H1 (cell line): ENCODE measurements at regions not wholly inside any gene's neighbourhood (a gene's known extent, or its start where the extent isn't known, plus 50 kb on each side); places are given as distances from the start of the nearest gene placed in this dataset.

Experiments
- CTCF ChIA-PET: fragments of 300-600 bp; sonication (Branson Sonifier 250); formaldehyde crosslinking; loops from one replicate; lab custom pipeline; 2021; ENCODE audit not compliant: partially characterized antibody; lab: Charles Lee
- POLR2A ChIA-PET: fragments of 300-600 bp; sonication (Branson Sonifier 250); formaldehyde crosslinking; loops from one replicate; lab custom pipeline; 2021; ENCODE audit warnings: inconsistent platforms; ENCODE audit not compliant: partially characterized antibody; lab: Charles Lee
- DNase-seq, 2 experiments: peaks; one replicate each; pipeline versions ENCODE4 v3.0.0 to v3.0.0-alpha.2; 2010 to 2022; ENCODE audit warnings: low spot score in 2 of 2, low read depth in 1 of 2, mixed read lengths in 1 of 2
- FAIRE-seq: peaks from 2 replicates; lab custom pipeline; 2011; peaks lifted over from hg19 to GRCh38; lab: Jason Lieb, UNC
- H2AFZ ChIP-seq: 2 replicates; pipeline ENCODE4 v1.8.1; 2012; ENCODE audit warnings: low read length, inconsistent platforms
- H2AK5ac ChIP-seq: 2 replicates; pipeline ENCODE4 v1.6.1; 2013; ENCODE audit warnings: low read depth, low read length
- H2BK120ac ChIP-seq: replicated peaks from 2 replicates; pipeline ENCODE3; 2013; ENCODE audit warnings: low read depth, low read length, inconsistent platforms
- H2BK12ac ChIP-seq: 2 replicates; pipeline ENCODE4 v1.6.1; 2013; ENCODE audit warnings: low read depth, low read length
- H2BK15ac ChIP-seq: 2 replicates; pipeline ENCODE4 v1.6.1; 2013; ENCODE audit warnings: low read length
- H2BK20ac ChIP-seq: 2 replicates; pipeline ENCODE4 v1.6.1; 2013; ENCODE audit warnings: low read length
- H2BK5ac ChIP-seq: 2 replicates; pipeline ENCODE4 v1.6.1; 2013; ENCODE audit warnings: low read depth, low read length
- H3K14ac ChIP-seq: 2 replicates; pipeline ENCODE4 v1.6.1; 2013; ENCODE audit warnings: inconsistent platforms; ENCODE audit not compliant: insufficient read length
- H3K18ac ChIP-seq: 2 replicates; pipeline ENCODE4 v1.6.1; 2013; ENCODE audit warnings: low read length; ENCODE audit errors: extremely low read depth
- H3K23ac ChIP-seq: 2 replicates; pipeline ENCODE4 v1.6.1; 2013; ENCODE audit warnings: inconsistent platforms; ENCODE audit not compliant: insufficient read length
- H3K23me2 ChIP-seq: 2 replicates; pipeline ENCODE4 v1.6.1; 2013; ENCODE audit warnings: low read depth, low read length
- H3K27ac ChIP-seq: 2 replicates; pipeline ENCODE4 v1.6.1; 2011; ENCODE audit warnings: low read depth, low read length, inconsistent platforms
- H3K27me3 ChIP-seq, 4 experiments: replicated peaks in 1 of 4; 1 replicate in 1 of 4; 2 replicates in 3 of 4; pipeline versions ENCODE4 v1.6.1 to v1.8.1; 2011 to 2013; ENCODE audit warnings: low read length in 3 of 4, mild to moderate bottlenecking in 3 of 4, inconsistent platforms in 2 of 4, mixed read lengths in 2 of 4, moderate library complexity in 1 of 4; ENCODE audit not compliant: control insufficient read depth in 3 of 4, insufficient read depth in 3 of 4; ENCODE audit errors: extremely low read depth in 1 of 4
- H3K36me3 ChIP-seq, 4 experiments: 2 replicates each; pipeline versions ENCODE4 v1.6.1 to v1.8.1; 2011 to 2013; ENCODE audit warnings: mild to moderate bottlenecking in 4 of 4, low read length in 3 of 4, moderate library complexity in 2 of 4, control low read depth in 1 of 4, inconsistent platforms in 1 of 4; ENCODE audit not compliant: insufficient read depth in 4 of 4, control insufficient read depth in 2 of 4
- H3K4ac ChIP-seq: replicated peaks from 2 replicates; pipeline ENCODE3; 2013; ENCODE audit warnings: low read length, low read depth, mixed read lengths, inconsistent platforms; ENCODE audit not compliant: insufficient read length
- H3K4me1 ChIP-seq, 4 experiments: replicated peaks in 1 of 4; 1 replicate in 1 of 4; 2 replicates in 3 of 4; pipeline versions ENCODE4 v1.6.1 to v1.8.1; 2011 to 2013; ENCODE audit warnings: low read length in 3 of 4, inconsistent platforms in 2 of 4, mixed read lengths in 1 of 4; ENCODE audit not compliant: insufficient read depth in 4 of 4, control insufficient read depth in 3 of 4
- H3K4me2 ChIP-seq, 2 experiments: 2 replicates each; pipeline versions ENCODE4 v1.6.1 to v1.8.1; 2011 to 2013; ENCODE audit warnings: low read depth in 2 of 2, low read length in 2 of 2, control low read depth in 1 of 2, inconsistent platforms in 1 of 2, mild to moderate bottlenecking in 1 of 2; ENCODE audit not compliant: insufficient read depth in 1 of 2
- H3K4me3 ChIP-seq, 4 experiments: fragments of 200-600, 300-600 bp in 1 of 4; sonication (generic), shearing (Covaris generic), sonication (Bioruptor Twin) in 1 of 4; 2 replicates each; pipeline versions ENCODE4 v1.5.1 to v1.8.1; 2011 to 2016; ENCODE audit warnings: low read length in 4 of 4, low read depth in 3 of 4, control low read depth in 2 of 4, inconsistent platforms in 2 of 4, mild to moderate bottlenecking in 2 of 4, mixed read lengths in 1 of 4, moderate library complexity in 1 of 4; ENCODE audit not compliant: insufficient read depth in 2 of 4; ENCODE audit errors: extremely low read depth in 1 of 4
- H3K56ac ChIP-seq: replicated peaks from 2 replicates; pipeline ENCODE3; 2013; ENCODE audit warnings: low read depth, mild to moderate bottlenecking, mixed read lengths, low read length, inconsistent platforms; ENCODE audit not compliant: insufficient read length
- H3K79me1 ChIP-seq: 2 replicates; pipeline ENCODE4 v1.6.1; 2013; ENCODE audit warnings: low read depth, low read length, control low read depth
- H3K79me2 ChIP-seq, 2 experiments: 2 replicates each; pipeline versions ENCODE4 v1.6.1 to v1.8.1; 2012 to 2013; ENCODE audit warnings: low read length in 2 of 2, mild to moderate bottlenecking in 2 of 2, inconsistent platforms in 1 of 2; ENCODE audit not compliant: insufficient read depth in 2 of 2, control insufficient read depth in 1 of 2
- H3K9ac ChIP-seq, 4 experiments: replicated peaks in 1 of 4; 1 replicate in 1 of 4; 2 replicates in 3 of 4; pipeline versions ENCODE4 v1.6.1 to v1.8.1; 2011 to 2013; ENCODE audit warnings: low read depth in 3 of 4, low read length in 3 of 4, control low read depth in 2 of 4, mild to moderate bottlenecking in 2 of 4, moderate library complexity in 2 of 4, inconsistent platforms in 1 of 4; ENCODE audit errors: extremely low read depth in 1 of 4
- H3K9me3 ChIP-seq, 2 experiments: 2 replicates each; pipeline versions ENCODE4 v1.6.1 to v1.8.1; 2012 to 2013; ENCODE audit warnings: mild to moderate bottlenecking in 2 of 2, moderate library complexity in 2 of 2, control low read depth in 1 of 2, inconsistent platforms in 1 of 2, low read depth in 1 of 2, low read length in 1 of 2, mixed read lengths in 1 of 2; ENCODE audit not compliant: insufficient read depth in 2 of 2
- H4K20me1 ChIP-seq, 2 experiments: replicated peaks in 1 of 2; 2 replicates each; pipeline versions ENCODE3 to v1.8.1; 2011 to 2013; ENCODE audit warnings: inconsistent platforms in 2 of 2, low read length in 2 of 2, mild to moderate bottlenecking in 1 of 2; ENCODE audit not compliant: insufficient read depth in 2 of 2, control insufficient read depth in 1 of 2
- H4K5ac ChIP-seq: 2 replicates; pipeline ENCODE4 v1.6.1; 2013; ENCODE audit warnings: low read length, low read depth, mixed read lengths, inconsistent platforms; ENCODE audit not compliant: insufficient read length
- H4K8ac ChIP-seq: 2 replicates; pipeline ENCODE4 v1.8.0; 2013; ENCODE audit warnings: mild to moderate bottlenecking, moderate library complexity, low read length, inconsistent platforms; ENCODE audit not compliant: insufficient read depth; ENCODE audit errors: extremely low read depth
- H4K91ac ChIP-seq: replicated peaks from 2 replicates; pipeline ENCODE3; 2013; ENCODE audit warnings: low read length, mixed read lengths, inconsistent platforms; ENCODE audit not compliant: insufficient read length
- ATF3 ChIP-seq: IDR thresholded peaks from 2 replicates; pipeline ENCODE4 v1.6.1; 2011; ENCODE audit warnings: low read depth, mild to moderate bottlenecking, low read length; ENCODE audit not compliant: insufficient read depth
- BCL11A ChIP-seq, 2 experiments: IDR thresholded peaks; one replicate each; pipeline ENCODE4 v1.6.1; 2011; ENCODE audit warnings: low read depth in 2 of 2, low read length in 2 of 2, mild to moderate bottlenecking in 2 of 2
- CREB1 ChIP-seq: IDR thresholded peaks from 2 replicates; pipeline ENCODE4 v1.6.1; 2012; ENCODE audit warnings: inconsistent platforms
- EP300 ChIP-seq, 2 experiments: IDR thresholded peaks; 1 replicate in 1 of 2; 2 replicates in 1 of 2; pipeline ENCODE4 v1.6.1; 2011 to 2012; ENCODE audit warnings: low read depth in 2 of 2, low read length in 2 of 2, mild to moderate bottlenecking in 2 of 2, borderline replicate concordance in 1 of 2, inconsistent platforms in 1 of 2, moderate library complexity in 1 of 2
- GTF2F1 ChIP-seq: IDR thresholded peaks from 2 replicates; pipeline ENCODE4 v1.6.1; 2012; ENCODE audit warnings: low read depth, low read length, improper control_type of control experiment, borderline replicate concordance
- JUND ChIP-seq: IDR thresholded peaks from 2 replicates; pipeline ENCODE4 v1.6.1; 2011; ENCODE audit warnings: mild to moderate bottlenecking, improper control_type of control experiment, low read length

DNA sequence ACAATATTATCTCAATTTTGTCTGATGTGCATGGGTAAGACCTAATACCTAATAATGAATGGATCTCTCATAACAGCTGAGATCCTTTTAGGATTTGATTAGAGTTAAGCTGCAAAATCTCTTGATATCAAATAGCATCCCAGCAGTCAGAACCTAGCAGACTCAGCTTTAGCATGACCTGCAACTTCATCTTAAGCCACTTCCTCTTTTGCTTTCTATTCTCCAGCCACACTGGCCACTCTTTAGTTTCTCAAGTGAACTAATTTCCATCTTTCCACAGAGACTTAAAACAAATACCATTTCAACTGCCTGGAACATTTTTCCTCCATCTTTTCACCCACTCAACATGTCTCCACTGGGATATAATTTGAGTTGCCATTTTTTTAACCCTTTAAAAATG lies 1251.6 kb upstream of the ZEB2 start:
- Histone ChIP-seq H3K4me3 (no peak overlapping the region), H3K56ac (no peak overlapping the region), H3K36me3 (no peaks in the 10 kb centered on the region), H2BK20ac (no peak overlapping the region), H3K23ac (no peak overlapping the region), H2BK12ac (no peak overlapping the region), H3K27me3 (no peaks in the 10 kb centered on the region), H3K9ac (no peak overlapping the region), H3K79me2 (no peaks in the 10 kb centered on the region), H3K4me1 (no peaks in the 10 kb centered on the region), H3K79me1 (no peaks in the 10 kb centered on the region), H3K14ac (no peak overlapping the region), H3K18ac (no peak overlapping the region), H2BK120ac (no peak overlapping the region), H4K8ac (no peak overlapping the region), H2BK5ac (no peak overlapping the region), H2AK5ac (no peak overlapping the region), H4K20me1 (no peaks in the 10 kb centered on the region), H4K91ac (no peak overlapping the region), H4K5ac (no peak overlapping the region), H3K4me2 (no peak overlapping the region), H3K4ac (no peak overlapping the region), H2AFZ (no peak overlapping the region), H2BK15ac (no peak overlapping the region), H3K23me2 (no peaks in the 10 kb centered on the region), H3K27ac (no peak overlapping the region), H3K9me3 (no peaks in the 10 kb centered on the region)
- ChIA-PET CTCF (interaction anchor here (1.3 kb wide), 1 partner anchor 19 kb away, joined by 4 read pairs; no protein-coding TSS in a partner anchor), POLR2A (no interaction called here)
- no peak for FAIRE-seq
- no peak for TF ChIP-seq EP300 (IDR thresholded peaks at IDR 0.05; ENCODE audit: borderline replicate concordance in 1 of 2, low read depth in 2 of 2, low read length in 2 of 2)
- no peak for TF ChIP-seq CREB1
- TF ChIP-seq ATF3: no peak
- TF ChIP-seq GTF2F1: no peak
- no peak for TF ChIP-seq JUND
- TF ChIP-seq BCL11A (IDR thresholded peaks at IDR 0.05; ENCODE audit: low read depth in 2 of 2, low read length in 2 of 2): no peak
- no peak for DNase-seq
